Tibial artery (tissue), 4 donors: ENCODE measurements at regions not wholly inside any gene's neighbourhood (a gene's known extent, or its start where the extent isn't known, plus 50 kb on each side); places are given as distances from the start of the nearest gene placed in this dataset.

ENCODE experiments used
- DNase-seq, 2 donors: peaks; one replicate each; pipeline ENCODE4 v3.0.0-alpha.2; 2019
- H3K27ac ChIP-seq, 2 donors: fragments of 200-600 bp; sonication (generic) in 1 of 2; 1 replicate in 1 of 2; 2 replicates in 1 of 2; pipeline ENCODE4 v1.5.1; 2018 to 2019; ENCODE audit warnings: mild to moderate bottlenecking in 1 of 2
- H3K27me3 ChIP-seq, 2 donors: fragments of 200-600 bp; sonication (generic) in 1 of 2; one replicate each; pipeline versions ENCODE4 v1.5.1 to v1.6.0; 2016 to 2019
- H3K36me3 ChIP-seq, 3 donors: fragments of 200-600 bp; sonication (generic) in 2 of 3; one replicate each; pipeline ENCODE4 v1.5.1; 2016 to 2019; ENCODE audit warnings: mild to moderate bottlenecking in 2 of 3
- H3K4me1 ChIP-seq, 4 donors: fragments of 200-600 bp; sonication (generic) in 2 of 4; 1 replicate in 3 of 4; 2 replicates in 1 of 4; pipeline ENCODE4 v1.5.1; 2016 to 2019
- H3K4me3 ChIP-seq, 2 donors: fragments of 200-600 bp; sonication (generic) in 1 of 2; 1 replicate in 1 of 2; 2 replicates in 1 of 2; pipeline ENCODE4 v1.5.1; 2018 to 2019; ENCODE audit warnings: mild to moderate bottlenecking in 2 of 2
- H3K9me3 ChIP-seq, 3 donors: fragments of 200-600 bp; sonication (generic) in 1 of 3; one replicate each; pipeline ENCODE4 v1.5.1; 2016 to 2019
- intact Hi-C: fragments of 100-400 bp; cut with DNase I; formaldehyde crosslinking; loops from one replicate; pipeline ENCODE4 v1.15.0; 2023; ENCODE audit warnings: low total_unique reads
- TF ChIP-seq, protein P1 (sequence below), 2 experiments: fragments of 200-600 bp in 1 of 2; fragments of 450-650 bp in 1 of 2; IDR thresholded peaks; one replicate each; pipeline ENCODE4 v1.5.1; 2017 to 2019; ENCODE audit warnings: antibody characterized with exemption in 2 of 2, mild to moderate bottlenecking in 1 of 2, moderate library complexity in 1 of 2

DNA sequence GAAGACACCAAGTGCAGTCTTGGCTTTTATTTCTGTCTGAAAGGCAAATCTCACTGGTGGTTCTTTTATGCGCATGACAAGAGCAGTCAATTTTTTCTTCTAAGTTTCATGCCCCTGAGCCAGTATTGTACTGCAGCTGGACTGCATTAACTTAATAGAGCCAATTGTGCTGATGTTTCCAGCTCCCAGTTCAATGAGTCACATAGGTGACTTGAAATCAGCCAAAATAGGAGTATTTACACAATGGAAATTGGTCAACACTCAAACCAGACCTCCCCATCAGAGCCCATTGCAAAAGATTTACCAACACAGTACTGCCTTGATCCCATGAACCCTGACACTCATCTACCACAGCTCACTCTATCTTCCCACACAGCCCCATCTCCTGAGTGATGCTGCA lies 100.3 kb upstream of the GUCY1A1 start:
- Histone ChIP-seq H3K4me1 (no peaks in the 10 kb centered on the region), H3K4me3 (no peak overlapping the region), H3K36me3 (no peaks in the 10 kb centered on the region), H3K27ac (no peak overlapping the region), H3K27me3 (no peaks in the 10 kb centered on the region), H3K9me3 (no peaks in the 10 kb centered on the region)
- intact Hi-C loops, result no loop called here
- no peak for DNase-seq
- TF ChIP-seq, protein P1, sequence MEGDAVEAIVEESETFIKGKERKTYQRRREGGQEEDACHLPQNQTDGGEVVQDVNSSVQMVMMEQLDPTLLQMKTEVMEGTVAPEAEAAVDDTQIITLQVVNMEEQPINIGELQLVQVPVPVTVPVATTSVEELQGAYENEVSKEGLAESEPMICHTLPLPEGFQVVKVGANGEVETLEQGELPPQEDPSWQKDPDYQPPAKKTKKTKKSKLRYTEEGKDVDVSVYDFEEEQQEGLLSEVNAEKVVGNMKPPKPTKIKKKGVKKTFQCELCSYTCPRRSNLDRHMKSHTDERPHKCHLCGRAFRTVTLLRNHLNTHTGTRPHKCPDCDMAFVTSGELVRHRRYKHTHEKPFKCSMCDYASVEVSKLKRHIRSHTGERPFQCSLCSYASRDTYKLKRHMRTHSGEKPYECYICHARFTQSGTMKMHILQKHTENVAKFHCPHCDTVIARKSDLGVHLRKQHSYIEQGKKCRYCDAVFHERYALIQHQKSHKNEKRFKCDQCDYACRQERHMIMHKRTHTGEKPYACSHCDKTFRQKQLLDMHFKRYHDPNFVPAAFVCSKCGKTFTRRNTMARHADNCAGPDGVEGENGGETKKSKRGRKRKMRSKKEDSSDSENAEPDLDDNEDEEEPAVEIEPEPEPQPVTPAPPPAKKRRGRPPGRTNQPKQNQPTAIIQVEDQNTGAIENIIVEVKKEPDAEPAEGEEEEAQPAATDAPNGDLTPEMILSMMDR (IDR thresholded peaks at IDR 0.05), result no peak

DNA sequence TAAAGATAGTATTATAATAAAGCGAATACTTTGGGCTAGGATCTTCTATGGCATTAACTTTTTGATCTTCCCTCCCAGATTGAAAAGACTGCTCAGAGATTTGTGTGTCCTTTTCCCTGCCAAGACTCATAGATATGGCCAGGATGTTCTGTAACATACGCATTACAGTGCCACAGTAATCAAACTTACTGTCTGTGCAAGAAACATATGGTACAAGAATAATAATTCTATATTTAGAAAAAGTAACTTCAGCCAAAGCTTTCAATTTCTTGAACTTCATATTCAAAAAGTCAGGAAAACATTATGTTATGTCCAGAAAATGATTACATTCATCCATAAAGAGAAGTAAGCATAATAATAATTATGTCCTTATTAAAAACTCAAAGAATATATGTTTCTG lies 100.9 kb upstream of the GUCY1A1 start:
- Histone ChIP-seq H3K27ac (no peak overlapping the region), H3K4me3 (no peak overlapping the region), H3K9me3 (no peaks in the 10 kb centered on the region), H3K36me3 (no peaks in the 10 kb centered on the region), H3K4me1 (no peaks in the 10 kb centered on the region), H3K27me3 (no peaks in the 10 kb centered on the region)
- no peak for DNase-seq
- intact Hi-C loops, result no loop called here
- TF ChIP-seq, protein P1 (IDR thresholded peaks at IDR 0.05), result no peak

DNA sequence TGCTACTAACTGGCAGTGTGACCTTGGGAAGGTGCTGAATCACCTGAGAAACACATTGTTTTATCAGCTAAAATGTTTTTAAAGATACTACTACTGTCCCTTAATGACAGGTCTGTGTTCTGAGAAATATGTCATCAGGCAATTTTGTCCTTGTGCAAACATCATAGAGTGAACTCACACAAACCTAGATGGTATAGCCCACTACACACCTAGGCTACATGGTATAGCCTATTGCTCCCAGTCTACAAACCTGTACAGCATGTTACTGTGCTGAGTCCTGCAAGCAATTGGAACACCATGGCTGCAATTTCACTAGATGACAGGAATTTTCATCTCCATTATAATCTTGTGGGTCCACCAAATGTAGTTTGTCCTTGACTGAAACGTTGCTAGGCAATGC lies 101.3 kb upstream of the GUCY1A1 start:
- intact Hi-C loops, result no loop called here
- Histone ChIP-seq H3K4me1 (no peaks in the 10 kb centered on the region), H3K36me3 (no peaks in the 10 kb centered on the region), H3K9me3 (no peaks in the 10 kb centered on the region), H3K27ac (no peak overlapping the region), H3K4me3 (no peak overlapping the region), H3K27me3 (no peaks in the 10 kb centered on the region)
- DNase-seq, result no peak
- TF ChIP-seq, protein P1 (IDR thresholded peaks at IDR 0.05), result no peak

DNA sequence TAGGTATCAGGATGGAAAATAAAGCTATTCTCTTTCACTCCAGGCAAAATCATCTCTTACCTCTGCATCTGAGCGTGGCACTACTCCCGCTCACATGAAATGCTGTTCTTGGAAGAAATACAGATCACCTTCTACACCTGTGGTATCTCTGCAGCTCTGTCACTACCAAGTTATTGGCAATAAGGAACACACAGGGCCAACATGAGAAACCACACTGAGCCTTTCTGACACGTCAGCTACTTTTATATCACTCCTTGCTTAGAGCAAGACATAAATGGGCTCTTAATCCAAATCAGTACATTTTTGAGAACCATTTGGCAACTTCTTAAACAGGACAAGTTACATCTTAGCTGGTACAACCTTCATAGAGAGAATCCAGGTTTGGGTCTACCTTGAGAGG lies 101.8 kb upstream of the GUCY1A1 start:
- intact Hi-C loops, result no loop called here
- no peak overlapping the region for H3K27ac ChIP-seq

DNA sequence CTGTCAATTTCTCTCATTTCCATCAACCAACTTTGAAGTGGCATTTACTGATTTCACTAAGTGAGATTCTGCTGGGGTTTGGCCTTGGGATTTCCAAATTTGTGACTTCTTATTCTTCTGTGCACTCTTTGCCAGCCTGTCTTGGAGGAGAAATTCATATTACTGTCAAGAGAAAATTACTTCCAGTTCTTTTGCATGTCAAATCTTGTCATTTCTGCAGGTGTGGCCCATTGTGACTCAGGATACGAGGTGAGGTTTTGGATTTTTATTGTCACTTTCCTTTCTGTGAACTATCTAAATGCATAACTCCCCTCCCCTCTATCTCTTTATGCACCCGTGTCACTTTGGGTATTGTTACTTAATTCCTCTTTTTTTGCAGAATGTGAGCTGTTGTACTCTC lies 102.6 kb upstream of the GUCY1A1 start:
- H3K9me3 ChIP-seq, result no peaks in the 10 kb centered on the region
- TF ChIP-seq, protein P1 (IDR thresholded peaks at IDR 0.05), result no peak
- no peaks in the 10 kb centered on the region for H3K4me1 ChIP-seq
- no peak for DNase-seq
- no peak overlapping the region for H3K4me3 ChIP-seq
- H3K27me3 ChIP-seq, result no peaks in the 10 kb centered on the region
- no peak overlapping the region for H3K27ac ChIP-seq
- intact Hi-C loops, result no loop called here
- H3K36me3 ChIP-seq, result no peaks in the 10 kb centered on the region

More for the DNA sequence above, 101.8 kb upstream of the GUCY1A1 start:
- TF ChIP-seq, protein P1 (IDR thresholded peaks at IDR 0.05), result no peak
- H3K27me3 ChIP-seq, result no peaks in the 10 kb centered on the region
- no peak for DNase-seq
- no peak overlapping the region for H3K4me3 ChIP-seq
- no peaks in the 10 kb centered on the region for H3K36me3 ChIP-seq
- no peaks in the 10 kb centered on the region for H3K4me1 ChIP-seq
- no peaks in the 10 kb centered on the region for H3K9me3 ChIP-seq

DNA sequence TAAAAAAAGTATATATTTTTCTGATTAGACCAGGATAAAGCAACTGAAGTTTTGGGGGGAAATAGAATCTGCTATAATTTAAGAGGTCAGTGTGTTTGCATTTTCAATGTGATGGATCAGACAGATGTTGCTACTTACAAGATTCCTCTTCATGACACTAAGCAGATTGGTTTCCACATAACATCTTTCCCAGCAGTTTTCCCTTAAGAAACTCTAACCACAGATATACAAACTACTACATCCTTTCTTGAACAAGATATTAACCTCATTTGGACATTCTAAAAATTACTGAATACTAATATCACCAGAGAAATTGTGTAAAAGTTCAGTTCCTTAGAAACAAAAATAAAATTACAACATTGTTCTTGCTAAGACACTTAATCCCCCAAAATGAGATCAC lies 106.7 kb upstream of the GUCY1A1 start:
- TF ChIP-seq, protein P1 (IDR thresholded peaks at IDR 0.05), result no peak
- H3K27ac ChIP-seq, result no peak overlapping the region
- intact Hi-C loops, result no loop called here
- H3K36me3 ChIP-seq, result no peaks in the 10 kb centered on the region
- DNase-seq, result no peak
- no peaks in the 10 kb centered on the region for H3K27me3 ChIP-seq
- H3K4me3 ChIP-seq, result no peak overlapping the region
- no peaks in the 10 kb centered on the region for H3K4me1 ChIP-seq
- H3K9me3 ChIP-seq, result peaks cover 0 to 4% (median 0%) of the 10 kb centered on the region in 3 donors
